GM21825 (cell line): ENCODE measurements at regions not wholly inside any gene's neighbourhood (a gene's known extent, or its start where the extent isn't known, plus 50 kb on each side); places are given as distances from the start of the nearest gene placed in this dataset.

Experiments used
- ATAC-seq: cut with Tn5 transposase; IDR thresholded peaks from one replicate; pipeline ENCODE4 v1.9.1; 2021; ENCODE audit warnings: mild to moderate bottlenecking, moderate library complexity; ENCODE audit not compliant: unreplicated experiment

- no peak for ATAC-seq
These were observed 346.1 kb downstream of the RND3 start for GRCh38 chr2:150141226-150142001.

GRCh38 chr2:150140777-150141176 lies 346.7 kb downstream of the RND3 start:
- no peak for ATAC-seq

GRCh38 chr2:150138587-150138986 lies 348.9 kb downstream of the RND3 start:
- no peak for ATAC-seq

- ATAC-seq: no peak
These were observed 350.0 kb downstream of the RND3 start for GRCh38 chr2:150137338-150138069.

GRCh38 chr2:150136893-150137292 lies 350.6 kb downstream of the RND3 start:
- no peak for ATAC-seq

- ATAC-seq: no peak
These were observed 351.1 kb downstream of the RND3 start for GRCh38 chr2:150136401-150136800.

GRCh38 chr2:150135223-150135883 lies 352.1 kb downstream of the RND3 start:
- no peak for ATAC-seq

- ATAC-seq: no peak
These were observed 353.1 kb downstream of the RND3 start for GRCh38 chr2:150134223-150134857.

- peak; percentile 90 for ATAC-seq
These were observed 353.8 kb downstream of the RND3 start for GRCh38 chr2:150133623-150134022.

GRCh38 chr2:150129921-150130575 lies 357.4 kb downstream of the RND3 start:
- no peak for ATAC-seq

- no peak for ATAC-seq
These were observed 359.5 kb downstream of the RND3 start for GRCh38 chr2:150127995-150128394.

GRCh38 chr2:150127346-150127990 lies 360.0 kb downstream of the RND3 start:
- no peak for ATAC-seq

GRCh38 chr2:150126839-150127238 lies 360.6 kb downstream of the RND3 start:
- no peak for ATAC-seq

GRCh38 chr2:150126143-150126740 lies 361.2 kb downstream of the RND3 start:
- no peak for ATAC-seq

GRCh38 chr2:150125708-150126107 lies 361.8 kb downstream of the RND3 start:
- ATAC-seq: no peak

GRCh38 chr2:150125188-150125587 lies 362.3 kb downstream of the RND3 start:
- ATAC-seq: no peak

GRCh38 chr2:150124739-150125138 lies 362.7 kb downstream of the RND3 start:
- no peak for ATAC-seq

GRCh38 chr2:150122871-150123613 lies 364.4 kb downstream of the RND3 start:
- ATAC-seq: no peak

- ATAC-seq: no peak
These were observed 365.3 kb downstream of the RND3 start for GRCh38 chr2:150122156-150122555.
